Vagina (tissue), 2 donors: ENCODE measurements at regions not wholly inside any gene's neighbourhood (a gene's known extent, or its start where the extent isn't known, plus 50 kb on each side); places are given as distances from the start of the nearest gene placed in this dataset.
"Not testable (repeated sequence)": the region's sequence is repeated elsewhere in the genome, so short reads cannot be mapped to it uniquely, and the experiment has no call there.

Source experiments
- DNase-seq, 2 donors: peaks; one replicate each; pipeline ENCODE4 v3.0.0-alpha.2; 2017; ENCODE audit errors: extremely low spot score in 2 of 2
- H3K27ac ChIP-seq: fragments of 200-600 bp; sonication (generic); one replicate; pipeline ENCODE4 v1.5.1; 2019
- H3K27me3 ChIP-seq: fragments of 200-600 bp; sonication (generic); one replicate; pipeline ENCODE4 v1.5.1; 2019
- H3K36me3 ChIP-seq, 2 donors: fragments of 200-600 bp; sonication (generic); one replicate each; pipeline ENCODE4 v1.5.1; 2017 to 2019
- H3K4me1 ChIP-seq: fragments of 200-600 bp; sonication (generic); one replicate; pipeline ENCODE4 v1.5.1; 2019
- H3K4me3 ChIP-seq, 2 donors: fragments of 200-600 bp; sonication (generic); 1 replicate in 1 of 2; 2 replicates in 1 of 2; pipeline ENCODE4 v1.5.1; 2016 to 2019
- H3K9me3 ChIP-seq: fragments of 200-600 bp; sonication (generic); one replicate; pipeline ENCODE4 v1.5.1; 2019
- POLR2A ChIP-seq, 2 donors: fragments of 450-650 bp; IDR thresholded peaks; one replicate each; pipeline ENCODE4 v1.6.1; 2017; ENCODE audit warnings: antibody characterized with exemption in 2 of 2, mild to moderate bottlenecking in 2 of 2, moderate library complexity in 2 of 2
- POLR2AphosphoS5 ChIP-seq, 2 donors: sonication (generic); formaldehyde crosslinking; IDR thresholded peaks; one replicate each; pipeline ENCODE4 v1.9.0; 2017; ENCODE audit warnings: antibody characterized with exemption in 2 of 2, mild to moderate bottlenecking in 2 of 2, low read depth in 1 of 2; ENCODE audit not compliant: insufficient read depth in 1 of 2
- intact Hi-C: fragments of 100-400 bp; cut with DNase I; formaldehyde crosslinking; loops from one replicate; pipeline ENCODE4 v1.15.1; 2023
- TF ChIP-seq, protein P1 (sequence below), 3 experiments: fragments of 450-650 bp in 2 of 3; fragments of 200-600 bp in 1 of 3; sonication (generic) in 1 of 3; IDR thresholded peaks; one replicate each; pipeline ENCODE4 v1.5.1; 2017 to 2019; ENCODE audit warnings: antibody characterized with exemption in 3 of 3, mild to moderate bottlenecking in 2 of 3, moderate library complexity in 2 of 3

DNA sequence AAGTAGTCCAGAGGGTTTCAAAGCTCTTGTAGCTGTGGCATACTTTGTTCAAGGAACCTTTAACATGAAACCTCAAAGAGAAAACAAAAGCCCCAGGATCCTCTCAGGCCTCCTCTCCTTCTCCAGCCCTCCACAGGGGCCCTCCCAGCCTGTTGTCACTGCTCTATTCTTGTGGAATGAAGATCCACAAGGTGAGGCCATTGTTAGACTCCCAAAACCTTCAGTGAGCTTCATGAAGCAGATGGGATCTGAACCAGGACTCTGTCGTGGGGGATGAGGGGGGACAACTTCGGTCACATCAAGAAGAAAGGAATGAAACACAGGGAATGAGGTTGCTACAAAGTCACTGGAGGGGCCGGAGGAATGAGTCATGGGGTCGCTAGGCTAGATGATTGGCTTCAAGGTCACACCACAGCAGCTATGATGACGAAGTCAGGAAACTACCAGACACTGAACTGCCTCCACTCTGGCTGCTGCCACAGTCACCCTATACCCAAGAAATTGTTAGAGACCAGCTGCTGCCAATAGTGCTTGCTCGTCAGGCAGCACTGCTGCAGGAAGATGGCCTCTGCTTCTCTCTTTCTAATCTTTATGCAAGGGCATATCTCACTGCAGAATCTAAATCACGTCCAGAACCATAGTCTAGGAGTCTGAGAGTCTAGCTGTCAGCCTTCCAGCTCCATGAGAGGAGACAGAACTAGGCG lies 208.8 kb downstream of the HIBADH start:
- no peak overlapping the region for H3K4me3 ChIP-seq
- peaks cover 3% of the 10 kb centered on the region for H3K4me1 ChIP-seq
- intact Hi-C loops = no loop called here
- no peaks in the 10 kb centered on the region for H3K36me3 ChIP-seq
- H3K27ac ChIP-seq = no peak overlapping the region
- no peaks in the 10 kb centered on the region for H3K27me3 ChIP-seq
- no peaks in the 10 kb centered on the region for H3K9me3 ChIP-seq
- DNase-seq = no peak
- TF ChIP-seq POLR2A (IDR thresholded peaks at IDR 0.05) = no peak
- TF ChIP-seq POLR2AphosphoS5 (IDR thresholded peaks at IDR 0.05; ENCODE audit: insufficient read depth in 1 of 2, low read depth in 1 of 2) = no peak
- TF ChIP-seq, protein P1, sequence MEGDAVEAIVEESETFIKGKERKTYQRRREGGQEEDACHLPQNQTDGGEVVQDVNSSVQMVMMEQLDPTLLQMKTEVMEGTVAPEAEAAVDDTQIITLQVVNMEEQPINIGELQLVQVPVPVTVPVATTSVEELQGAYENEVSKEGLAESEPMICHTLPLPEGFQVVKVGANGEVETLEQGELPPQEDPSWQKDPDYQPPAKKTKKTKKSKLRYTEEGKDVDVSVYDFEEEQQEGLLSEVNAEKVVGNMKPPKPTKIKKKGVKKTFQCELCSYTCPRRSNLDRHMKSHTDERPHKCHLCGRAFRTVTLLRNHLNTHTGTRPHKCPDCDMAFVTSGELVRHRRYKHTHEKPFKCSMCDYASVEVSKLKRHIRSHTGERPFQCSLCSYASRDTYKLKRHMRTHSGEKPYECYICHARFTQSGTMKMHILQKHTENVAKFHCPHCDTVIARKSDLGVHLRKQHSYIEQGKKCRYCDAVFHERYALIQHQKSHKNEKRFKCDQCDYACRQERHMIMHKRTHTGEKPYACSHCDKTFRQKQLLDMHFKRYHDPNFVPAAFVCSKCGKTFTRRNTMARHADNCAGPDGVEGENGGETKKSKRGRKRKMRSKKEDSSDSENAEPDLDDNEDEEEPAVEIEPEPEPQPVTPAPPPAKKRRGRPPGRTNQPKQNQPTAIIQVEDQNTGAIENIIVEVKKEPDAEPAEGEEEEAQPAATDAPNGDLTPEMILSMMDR (IDR thresholded peaks at IDR 0.05) = no peak

DNA sequence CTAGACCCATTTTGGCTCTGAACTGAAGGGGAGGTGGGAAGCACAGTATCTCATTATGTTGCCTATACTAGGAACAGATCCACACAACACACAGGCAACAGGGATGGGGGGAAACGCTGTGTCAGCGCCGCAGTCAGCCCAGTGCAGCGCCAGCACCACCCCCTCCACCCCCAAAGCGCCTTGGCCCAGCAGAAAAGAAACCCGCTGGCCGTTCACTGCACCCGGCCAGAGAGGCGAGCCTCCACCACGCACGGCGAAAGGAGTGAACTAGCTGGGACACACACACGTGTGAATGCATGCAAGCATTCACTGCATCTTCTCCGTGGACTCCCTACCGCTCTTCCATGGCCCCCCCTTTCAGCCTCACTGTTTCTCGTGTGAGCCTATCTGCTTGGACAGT lies 205.6 kb downstream of the HIBADH start:
- H3K27me3 ChIP-seq, H3K4me1 ChIP-seq, H3K27ac ChIP-seq, intact Hi-C loops, H3K9me3 ChIP-seq, H3K36me3 ChIP-seq, H3K4me3 ChIP-seq, DNase-seq: not testable (repeated sequence)

DNA sequence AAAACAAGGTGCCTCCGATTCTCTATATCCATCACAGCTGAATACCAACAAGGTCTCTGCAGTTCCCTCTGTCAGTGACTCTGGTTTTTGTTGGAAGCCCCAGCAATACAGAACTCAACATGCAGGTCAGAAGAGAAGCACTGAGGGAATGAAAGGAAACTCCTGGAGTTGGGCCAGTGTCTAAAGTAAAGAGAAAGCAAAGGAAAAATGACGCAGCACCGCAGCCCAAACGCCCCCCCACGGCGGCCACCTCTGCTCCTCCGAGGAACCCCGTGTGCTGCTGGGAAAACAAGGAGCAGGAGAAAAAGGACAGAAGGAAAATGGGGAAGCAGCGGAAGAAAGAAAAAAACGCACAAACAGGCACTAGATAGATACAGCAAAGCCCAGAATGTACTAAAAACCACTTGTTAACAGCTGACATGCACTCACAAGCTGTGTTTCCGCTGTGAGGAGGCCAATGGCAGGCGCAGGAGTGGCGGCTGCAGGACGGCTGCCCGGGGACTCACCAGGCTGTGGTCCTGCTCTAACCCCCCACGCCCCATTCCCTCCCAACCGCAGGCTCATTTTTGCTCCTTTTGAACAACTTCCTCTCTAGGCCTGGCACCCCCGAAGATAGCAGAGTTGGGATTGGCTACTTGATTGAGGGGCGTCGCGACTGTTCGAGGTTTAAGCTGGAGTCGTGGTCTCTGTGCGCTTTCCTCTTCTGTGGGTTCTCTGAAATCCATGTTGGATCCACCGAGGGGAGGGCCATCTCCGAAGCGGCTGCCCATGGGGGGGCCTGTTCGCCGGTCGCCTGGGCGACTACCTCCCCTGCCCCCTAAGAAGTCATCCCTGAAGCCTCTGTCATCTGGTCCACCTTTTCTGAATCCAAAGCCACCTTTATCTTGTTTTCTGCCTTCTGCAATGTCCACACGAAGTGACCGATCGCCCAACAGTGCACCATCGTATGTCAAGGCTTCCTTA lies 204.8 kb downstream of the HIBADH start:
- H3K27me3 ChIP-seq, intact Hi-C loops, H3K9me3 ChIP-seq, DNase-seq, H3K36me3 ChIP-seq, H3K4me3 ChIP-seq, H3K4me1 ChIP-seq: not testable (repeated sequence)
- H3K27ac ChIP-seq = peak overlapping the region; percentile 42

DNA sequence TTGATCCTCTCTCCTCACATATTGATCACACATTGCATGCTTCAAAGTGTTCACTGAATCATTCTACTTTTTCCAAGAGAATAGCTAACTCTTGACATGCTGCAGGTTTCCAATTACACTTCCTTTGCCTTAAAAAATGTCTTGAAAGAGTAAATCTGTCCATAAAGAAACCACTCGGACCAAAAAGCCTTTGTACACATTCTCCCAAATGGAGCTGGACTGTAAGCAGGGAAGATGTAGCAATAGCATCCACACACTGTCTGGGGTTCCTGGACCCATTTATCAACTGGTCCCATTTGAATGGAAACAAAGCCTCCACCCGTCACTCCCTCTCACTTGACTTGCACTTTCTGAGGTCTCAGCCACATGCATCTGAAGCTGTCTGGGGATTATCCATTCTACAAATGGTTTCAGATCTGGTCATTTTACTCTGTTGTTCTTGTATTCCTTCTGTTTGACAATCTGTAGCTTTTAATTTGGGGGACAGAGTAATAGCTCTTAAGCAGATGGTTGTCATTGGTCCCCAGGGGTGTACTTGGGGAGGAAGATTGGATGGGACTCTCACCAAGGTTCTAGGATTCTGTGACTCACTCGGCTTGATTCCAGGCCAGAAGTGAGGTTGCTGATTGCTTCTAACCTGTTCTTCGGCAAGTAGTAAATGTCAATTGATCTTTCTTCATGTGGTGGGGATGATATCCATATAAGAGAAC lies 203.5 kb downstream of the HIBADH start:
- intact Hi-C loops = no loop called here
- Histone ChIP-seq H3K27me3 (no peaks in the 10 kb centered on the region), H3K4me3 (no peak overlapping the region), H3K27ac (peak overlapping the region; percentile 47), H3K36me3 (no peaks in the 10 kb centered on the region), H3K9me3 (no peaks in the 10 kb centered on the region), H3K4me1 (peaks cover 7% of the 10 kb centered on the region)
- no peak for DNase-seq
- TF ChIP-seq POLR2A (IDR thresholded peaks at IDR 0.05) (no peak), POLR2AphosphoS5 (IDR thresholded peaks at IDR 0.05; ENCODE audit: insufficient read depth in 1 of 2, low read depth in 1 of 2) (no peak)
- TF ChIP-seq, protein P1 (IDR thresholded peaks at IDR 0.05) = no peak

DNA sequence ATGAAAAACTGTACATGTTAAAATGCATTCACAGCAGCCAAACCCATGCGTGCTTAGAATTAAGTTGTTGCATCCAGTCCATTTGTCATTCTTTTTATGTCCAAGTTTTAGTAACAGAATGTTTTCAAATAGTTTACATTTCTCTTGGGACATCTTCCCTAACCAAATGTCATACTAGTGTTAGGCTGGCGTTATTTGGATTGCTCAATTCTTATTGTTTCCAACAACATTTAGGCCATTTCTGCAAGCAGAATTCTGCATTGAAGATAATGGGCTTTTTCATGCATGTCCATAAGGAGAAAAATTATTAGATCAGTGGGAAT lies 203.0 kb downstream of the HIBADH start:
- H3K4me3 ChIP-seq = no peak overlapping the region
- TF ChIP-seq POLR2A (IDR thresholded peaks at IDR 0.05) = no peak
- TF ChIP-seq POLR2AphosphoS5 (IDR thresholded peaks at IDR 0.05; ENCODE audit: insufficient read depth in 1 of 2, low read depth in 1 of 2) = peak; percentile 52 to 58
- H3K27me3 ChIP-seq = no peaks in the 10 kb centered on the region
- no peaks in the 10 kb centered on the region for H3K36me3 ChIP-seq
- DNase-seq = no peak
- intact Hi-C loops = no loop called here
- H3K4me1 ChIP-seq = peaks cover 7% of the 10 kb centered on the region
- H3K9me3 ChIP-seq = no peaks in the 10 kb centered on the region
- H3K27ac ChIP-seq = no peak overlapping the region

DNA sequence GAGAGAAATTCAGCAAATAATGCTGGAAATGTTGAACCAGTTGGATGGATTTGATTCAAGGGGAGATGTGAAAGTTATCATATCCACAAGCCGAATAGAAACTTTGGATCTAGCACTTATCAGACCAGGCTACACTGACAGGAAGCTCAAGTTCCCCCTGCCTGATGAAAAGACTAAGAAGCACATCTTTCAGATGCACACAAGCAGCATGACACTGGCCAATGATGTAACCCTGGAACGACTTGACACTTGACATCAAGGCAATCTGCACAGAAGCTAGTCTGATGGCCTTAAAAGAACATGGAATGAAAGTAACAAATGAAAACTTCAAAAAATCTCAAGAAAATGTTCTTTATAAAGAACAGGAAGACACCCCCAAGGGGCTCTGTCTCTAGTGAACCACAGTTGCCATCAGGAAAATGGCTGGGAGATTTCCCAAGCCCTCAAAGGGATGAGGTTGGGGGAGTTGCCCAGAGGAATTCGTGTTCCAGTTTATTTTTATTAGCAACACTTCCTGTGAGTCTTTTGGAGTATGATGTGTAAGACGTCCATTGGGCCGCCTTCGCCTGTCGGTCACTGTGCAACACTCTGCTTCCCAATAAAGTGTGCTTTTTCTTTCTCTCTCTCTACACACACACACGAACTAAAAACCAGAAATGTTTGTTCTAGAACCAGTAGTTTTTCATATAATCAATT lies 200.0 kb downstream of the HIBADH start:
- H3K36me3 ChIP-seq = no peaks in the 10 kb centered on the region
- no peak for TF ChIP-seq POLR2A (IDR thresholded peaks at IDR 0.05)
- peak in 1 of 2 donors; percentile 67 for TF ChIP-seq POLR2AphosphoS5 (IDR thresholded peaks at IDR 0.05; ENCODE audit: insufficient read depth in 1 of 2, low read depth in 1 of 2)
- peaks cover 7% of the 10 kb centered on the region for H3K4me1 ChIP-seq
- peak overlapping the region; percentile 49 for H3K27ac ChIP-seq
- no peak overlapping the region for H3K4me3 ChIP-seq
- no peaks in the 10 kb centered on the region for H3K9me3 ChIP-seq
- no peak for DNase-seq
- intact Hi-C loops = no loop called here
- no peaks in the 10 kb centered on the region for H3K27me3 ChIP-seq
